Mesothelial cell of epicardium (in vitro differentiated cells): ENCODE measurements at regions not wholly inside any gene's neighbourhood (a gene's known extent, or its start where the extent isn't known, plus 50 kb on each side); places are given as distances from the start of the nearest gene placed in this dataset.

ENCODE experiments used
- DNase-seq, 2 experiments: peaks; one replicate each; pipeline ENCODE4 v3.0.0; 2021; ENCODE audit warnings: low spot score in 2 of 2; ENCODE audit not compliant: unreplicated experiment in 2 of 2
- H3K27ac Mint-ChIP-seq: 2 replicates; pipeline ENCODE4 v1.8.0; 2021; ENCODE audit warnings: mixed read lengths
- H3K27me3 Mint-ChIP-seq: 2 replicates; pipeline ENCODE4 v1.8.0; 2021; ENCODE audit warnings: low read depth, mixed read lengths
- H3K36me3 Mint-ChIP-seq: 2 replicates; pipeline ENCODE4 v1.8.0; 2021; ENCODE audit warnings: mixed read lengths
- H3K4me1 Mint-ChIP-seq: 2 replicates; pipeline ENCODE4 v1.8.0; 2021; ENCODE audit warnings: mixed read lengths
- H3K4me3 Mint-ChIP-seq: 2 replicates; pipeline ENCODE4 v1.8.0; 2021; ENCODE audit warnings: mild to moderate bottlenecking, moderate library complexity, mixed read lengths
- H3K9me3 Mint-ChIP-seq: 2 replicates; pipeline ENCODE4 v1.8.0; 2021; ENCODE audit warnings: mixed read lengths
- TF ChIP-seq, protein P1 (sequence below): fragments of 200-600 bp; sonication (generic); IDR thresholded peaks from one replicate; pipeline ENCODE4 v1.5.0; 2021; ENCODE audit warnings: antibody characterized with exemption; ENCODE audit not compliant: unreplicated experiment

DNA sequence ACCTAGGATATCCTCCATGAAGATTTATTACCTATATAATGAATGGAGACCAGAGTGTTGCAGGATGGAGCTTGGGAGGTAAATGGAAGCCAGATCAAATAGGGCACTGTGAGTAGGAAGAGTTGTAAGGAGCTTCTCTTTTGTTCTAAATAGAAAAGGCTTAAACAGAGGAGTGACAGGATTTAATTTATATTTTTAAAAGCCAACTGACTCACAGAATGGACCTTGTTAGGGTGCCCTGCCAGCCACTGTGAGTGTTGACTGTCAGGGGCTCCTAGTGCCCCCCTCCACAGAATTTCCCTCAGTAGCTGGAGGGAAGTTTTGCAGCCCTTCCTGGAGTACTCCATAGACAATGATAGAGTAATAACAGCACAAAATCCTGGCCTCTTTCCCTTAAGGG, 547.5 kb downstream of the MCTP2 start:
- Mint-ChIP-seq H3K4me3 (no peak overlapping the region), H3K27me3 (no peaks in the 10 kb centered on the region), H3K9me3 (peaks cover 20% of the 10 kb centered on the region), H3K27ac (no peak overlapping the region), H3K36me3 (peaks cover 1% of the 10 kb centered on the region), H3K4me1 (peaks cover 8% of the 10 kb centered on the region)
- DNase-seq: no peak
- TF ChIP-seq, protein P1, sequence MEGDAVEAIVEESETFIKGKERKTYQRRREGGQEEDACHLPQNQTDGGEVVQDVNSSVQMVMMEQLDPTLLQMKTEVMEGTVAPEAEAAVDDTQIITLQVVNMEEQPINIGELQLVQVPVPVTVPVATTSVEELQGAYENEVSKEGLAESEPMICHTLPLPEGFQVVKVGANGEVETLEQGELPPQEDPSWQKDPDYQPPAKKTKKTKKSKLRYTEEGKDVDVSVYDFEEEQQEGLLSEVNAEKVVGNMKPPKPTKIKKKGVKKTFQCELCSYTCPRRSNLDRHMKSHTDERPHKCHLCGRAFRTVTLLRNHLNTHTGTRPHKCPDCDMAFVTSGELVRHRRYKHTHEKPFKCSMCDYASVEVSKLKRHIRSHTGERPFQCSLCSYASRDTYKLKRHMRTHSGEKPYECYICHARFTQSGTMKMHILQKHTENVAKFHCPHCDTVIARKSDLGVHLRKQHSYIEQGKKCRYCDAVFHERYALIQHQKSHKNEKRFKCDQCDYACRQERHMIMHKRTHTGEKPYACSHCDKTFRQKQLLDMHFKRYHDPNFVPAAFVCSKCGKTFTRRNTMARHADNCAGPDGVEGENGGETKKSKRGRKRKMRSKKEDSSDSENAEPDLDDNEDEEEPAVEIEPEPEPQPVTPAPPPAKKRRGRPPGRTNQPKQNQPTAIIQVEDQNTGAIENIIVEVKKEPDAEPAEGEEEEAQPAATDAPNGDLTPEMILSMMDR: no peak

- TF ChIP-seq, protein P1: no peak
- Mint-ChIP-seq H3K27me3 (no peaks in the 10 kb centered on the region), H3K4me1 (peaks cover 8% of the 10 kb centered on the region), H3K27ac (no peak overlapping the region), H3K9me3 (peaks cover 20% of the 10 kb centered on the region), H3K4me3 (no peak overlapping the region), H3K36me3 (peaks cover 1% of the 10 kb centered on the region)
- no peak for DNase-seq
Measured at GRCh38 chr15:94780166-94780565, 548.8 kb downstream of the MCTP2 start.

DNA sequence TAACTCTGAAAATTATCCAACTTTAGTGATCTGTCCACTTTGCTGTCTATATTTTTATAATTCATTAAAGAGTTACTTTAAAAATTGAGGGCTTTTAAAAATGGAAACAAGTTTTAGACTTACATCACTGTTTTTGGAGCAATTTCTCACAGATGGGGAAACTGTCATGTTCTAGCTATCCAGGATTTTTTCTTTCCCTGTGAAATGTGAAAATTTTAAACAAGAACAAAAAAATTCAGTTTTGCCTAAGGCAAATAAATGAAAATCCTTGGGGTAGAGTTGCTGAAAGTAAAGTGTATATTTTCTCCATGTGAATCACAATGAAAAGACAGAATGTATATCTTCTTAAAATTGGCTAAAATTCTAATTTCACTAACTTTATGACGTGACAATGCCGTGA, 553.7 kb downstream of the MCTP2 start:
- Mint-ChIP-seq H3K36me3 (peaks cover 1% of the 10 kb centered on the region), H3K4me1 (no peaks in the 10 kb centered on the region), H3K27ac (no peak overlapping the region), H3K4me3 (no peak overlapping the region), H3K9me3 (peaks cover 15% of the 10 kb centered on the region), H3K27me3 (no peaks in the 10 kb centered on the region)
- no peak for DNase-seq
- TF ChIP-seq, protein P1: no peak

GRCh38 chr15:94791008-94791407, 559.6 kb downstream of the MCTP2 start:
- Mint-ChIP-seq H3K9me3 (no peaks in the 10 kb centered on the region), H3K4me1 (peaks cover 16% of the 10 kb centered on the region), H3K36me3 (no peaks in the 10 kb centered on the region), H3K4me3 (no peak overlapping the region), H3K27me3 (no peaks in the 10 kb centered on the region), H3K27ac (no peak overlapping the region)
- DNase-seq: no peak
- TF ChIP-seq, protein P1: no peak

DNA sequence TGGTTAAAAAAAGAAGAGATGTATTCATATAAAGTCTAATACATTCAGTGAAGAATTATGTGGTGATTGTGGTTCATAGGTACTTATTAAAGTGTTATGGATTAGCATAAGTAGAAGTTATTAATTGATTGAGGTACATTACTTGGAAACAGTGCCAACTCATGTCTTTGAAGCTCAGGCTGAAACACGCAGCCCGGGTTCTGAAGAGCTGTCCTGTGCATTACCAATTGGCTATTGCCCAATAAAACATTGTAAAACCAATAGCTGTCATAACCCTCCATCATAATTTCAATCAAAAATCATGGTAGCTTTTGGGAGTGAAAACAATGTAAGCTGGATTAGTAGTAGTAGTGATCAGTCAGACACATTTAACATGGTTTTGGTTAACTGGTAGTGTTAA, 560.1 kb downstream of the MCTP2 start:
- TF ChIP-seq, protein P1: no peak
- H3K27ac Mint-ChIP-seq: no peak overlapping the region
- peaks cover 16% of the 10 kb centered on the region for H3K4me1 Mint-ChIP-seq
- H3K27me3 Mint-ChIP-seq: no peaks in the 10 kb centered on the region
- no peak for DNase-seq
- H3K4me3 Mint-ChIP-seq: no peak overlapping the region
- H3K36me3 Mint-ChIP-seq: no peaks in the 10 kb centered on the region
- no peaks in the 10 kb centered on the region for H3K9me3 Mint-ChIP-seq

DNA sequence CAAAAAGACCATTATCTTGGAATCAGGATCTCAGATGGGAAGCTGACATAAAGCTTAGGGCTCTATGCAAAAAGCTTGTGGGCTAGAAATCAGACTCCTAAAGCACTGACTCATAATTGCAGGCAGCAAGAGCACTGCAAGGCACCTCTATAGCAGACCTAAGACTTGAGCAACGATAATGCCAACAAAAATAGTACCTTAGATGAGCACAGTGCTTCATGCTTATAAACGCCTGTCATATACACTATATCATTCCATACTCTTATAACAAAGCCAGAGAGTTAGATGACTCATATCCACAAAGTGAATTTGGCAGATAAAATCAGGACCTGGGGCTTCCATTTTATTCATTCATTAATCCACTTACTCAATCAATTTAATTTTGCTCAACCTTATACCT, 560.8 kb downstream of the MCTP2 start:
- no peak overlapping the region for H3K27ac Mint-ChIP-seq
- no peak for DNase-seq
- H3K27me3 Mint-ChIP-seq: no peaks in the 10 kb centered on the region
- TF ChIP-seq, protein P1: no peak
- peaks cover 16% of the 10 kb centered on the region for H3K4me1 Mint-ChIP-seq
- no peaks in the 10 kb centered on the region for H3K36me3 Mint-ChIP-seq
- peaks cover 4% of the 10 kb centered on the region for H3K9me3 Mint-ChIP-seq
- H3K4me3 Mint-ChIP-seq: no peak overlapping the region
